Stimulated activated CD8-positive, alpha-beta memory T cell treated with anti-CD3 and anti-CD28 coated beads, Interleukin-4, amount 100 ng/mL, for 4 hours (primary cell): ENCODE measurements at regions not wholly inside any gene's neighbourhood (a gene's known extent, or its start where the extent isn't known, plus 50 kb on each side); places are given as distances from the start of the nearest gene placed in this dataset.
"Not testable (repeated sequence)": the region's sequence is repeated elsewhere in the genome, so short reads cannot be mapped to it uniquely, and the experiment has no call there.

Experiments
- DNase-seq, 2 donors: peaks; one replicate each; pipeline ENCODE4 v3.0.0-alpha.2; 2020; ENCODE audit warnings: low read depth in 2 of 2, low spot score in 1 of 2

DNA sequence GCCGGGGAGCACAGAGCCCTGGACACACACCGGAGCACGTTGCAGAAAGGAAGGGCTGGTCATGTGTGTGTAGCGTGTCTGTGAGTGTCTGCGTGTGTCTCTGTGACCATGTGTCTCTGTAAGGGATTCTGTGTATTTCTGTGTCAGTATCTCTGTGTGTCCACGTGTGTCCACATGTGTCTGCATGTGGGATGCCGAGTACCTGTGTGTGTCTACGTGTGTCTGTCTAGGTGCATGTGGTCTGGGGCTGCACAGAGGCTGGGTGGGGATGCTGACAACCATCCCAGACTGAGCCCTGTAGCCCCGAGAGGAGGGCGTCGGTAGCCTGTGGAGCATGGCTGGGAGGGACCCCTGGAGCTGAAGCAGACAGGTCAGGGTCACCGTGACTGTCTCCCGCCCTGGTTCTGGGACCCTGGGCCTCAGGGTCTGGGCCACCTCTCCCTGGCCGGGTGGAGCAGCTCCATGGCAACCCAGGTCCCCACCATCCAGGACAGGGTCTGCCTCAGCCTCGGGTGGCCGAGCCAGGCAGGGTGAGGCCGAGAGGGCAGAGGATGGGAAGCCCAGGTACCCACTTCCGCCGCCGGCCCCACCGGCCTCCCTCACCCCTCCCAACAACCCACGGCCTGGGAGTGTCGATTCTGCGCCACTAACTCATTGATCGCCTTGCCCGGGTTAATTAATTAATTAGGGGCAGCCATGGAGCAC, 122.7 kb downstream of the FAM53A start:
- no peak for DNase-seq

DNA sequence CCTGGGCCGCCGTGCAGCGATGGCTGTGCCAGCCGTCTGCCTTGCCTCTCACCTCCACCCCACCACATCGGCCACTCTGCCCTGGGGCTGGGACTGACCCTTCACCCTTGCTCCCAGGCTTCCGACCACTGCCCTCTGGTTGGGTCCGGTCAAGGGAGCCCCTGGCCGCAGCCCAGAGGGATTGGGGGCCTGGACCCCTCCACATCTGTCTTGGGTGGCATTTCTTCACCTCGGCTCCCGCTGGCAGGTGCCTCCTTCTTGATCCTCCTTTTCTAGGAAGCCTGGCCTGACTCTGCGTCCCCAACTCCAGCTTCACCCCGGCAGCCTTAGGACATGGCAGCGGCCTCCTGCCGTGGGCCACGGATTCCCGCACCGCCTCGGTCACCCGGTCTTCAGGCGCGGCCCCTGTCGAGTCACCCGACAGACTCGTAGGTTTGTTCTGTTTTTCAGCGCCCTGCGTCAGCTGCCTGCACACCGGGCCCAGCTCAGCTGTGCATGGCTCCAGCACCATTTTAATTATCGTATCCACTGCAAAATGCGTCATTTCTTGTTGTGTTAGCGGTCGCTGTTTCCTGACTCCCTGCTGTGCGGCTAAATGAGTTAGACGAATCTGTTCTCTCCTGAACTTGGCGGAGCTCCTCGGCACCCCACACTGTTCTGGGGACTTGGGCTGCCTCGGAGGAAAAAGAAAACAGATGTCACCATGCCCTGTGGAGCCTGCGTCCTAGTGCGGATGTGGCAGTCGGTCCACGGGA, 124.0 kb downstream of the FAM53A start:
- no peak for DNase-seq

DNA sequence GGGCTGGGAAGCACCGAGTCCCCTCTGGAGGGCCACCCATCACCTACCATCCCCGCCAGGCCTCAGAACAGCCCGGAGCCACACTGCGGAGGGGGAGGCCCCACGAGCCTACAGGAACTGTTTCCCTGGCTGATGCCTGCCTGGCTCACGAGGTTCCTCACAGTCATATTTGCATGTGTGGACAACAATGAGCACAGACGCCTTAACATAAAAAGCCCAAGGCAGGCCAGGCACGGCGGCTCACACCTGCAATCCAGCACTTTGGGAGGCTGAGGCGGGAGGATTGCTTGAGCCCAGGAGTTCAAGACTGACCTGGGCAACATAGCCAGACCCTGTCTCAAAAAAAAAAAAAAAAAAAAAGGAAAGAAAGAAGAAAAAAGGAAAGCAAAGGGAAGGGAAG, 125.9 kb downstream of the FAM53A start:
- no peak for DNase-seq

DNA sequence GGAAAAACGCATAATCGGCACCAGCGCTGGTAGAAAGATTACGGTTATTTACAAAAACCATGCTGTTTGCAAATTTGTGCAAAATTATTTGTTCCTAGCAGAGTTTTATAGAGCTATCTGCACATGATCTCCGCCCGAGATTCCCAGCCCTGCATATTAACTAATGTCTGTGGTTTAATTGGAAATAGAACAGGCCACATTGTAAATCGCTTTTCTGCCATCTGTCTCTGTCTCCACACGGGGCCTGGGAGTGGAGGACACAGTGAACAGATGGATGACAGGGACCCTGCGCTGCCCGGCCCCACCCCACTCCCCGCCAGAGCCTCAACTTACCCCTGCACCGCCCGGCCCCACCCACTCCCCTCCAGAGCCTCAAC, 126.9 kb downstream of the FAM53A start:
- no peak for DNase-seq

DNA sequence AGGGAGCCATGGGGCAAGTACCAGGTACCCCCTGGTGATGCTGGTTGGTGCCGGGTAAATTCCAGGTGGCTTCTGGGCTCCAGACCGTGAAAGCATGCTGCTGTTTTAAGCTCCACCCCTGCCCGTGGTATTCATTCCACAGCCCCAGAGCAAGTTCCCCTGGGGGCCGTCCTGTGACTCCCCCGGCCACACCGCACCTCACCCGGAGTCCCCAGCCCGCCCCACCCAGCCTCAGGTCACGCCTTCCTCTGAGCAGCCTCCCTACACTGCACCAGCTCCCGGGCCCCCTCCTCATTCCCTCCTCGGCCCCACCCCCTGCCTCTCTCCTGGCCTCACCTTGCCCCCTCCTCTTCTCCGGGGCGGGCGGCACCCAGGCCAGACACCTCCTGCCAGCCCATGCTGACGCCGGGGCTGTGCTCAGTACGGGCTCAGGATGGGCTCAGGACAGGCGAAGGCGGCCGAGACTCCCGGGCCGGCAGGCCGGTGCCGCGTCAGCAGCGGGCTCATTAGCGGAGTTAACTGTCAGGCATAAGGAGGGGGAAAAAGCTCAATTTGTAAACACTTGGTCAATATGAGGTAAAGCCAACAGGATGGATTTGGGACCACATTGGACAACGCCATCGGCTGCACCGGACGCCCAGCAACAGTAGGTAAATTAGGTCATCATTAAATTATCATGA, 127.4 kb downstream of the FAM53A start:
- no peak for DNase-seq

DNA sequence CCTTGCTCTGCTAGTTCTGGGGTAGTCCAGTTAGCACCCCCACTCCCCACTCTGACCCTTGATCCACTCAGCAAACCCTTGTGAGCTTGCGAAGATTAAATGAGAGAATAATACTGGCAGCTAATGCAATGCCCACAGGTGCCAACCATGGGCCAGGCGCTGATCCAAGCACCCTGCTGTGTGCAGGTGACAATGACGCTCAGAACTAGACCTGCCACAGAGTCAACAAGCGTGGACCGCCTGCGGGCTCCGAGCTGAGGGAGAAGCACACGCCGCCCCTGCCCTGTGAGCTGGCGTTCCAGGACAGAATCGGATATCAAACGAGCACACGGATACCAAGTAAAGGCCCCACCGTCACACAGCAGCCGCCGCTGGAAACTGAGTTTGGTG, 129.2 kb downstream of the FAM53A start:
- DNase-seq, result no peak

DNA sequence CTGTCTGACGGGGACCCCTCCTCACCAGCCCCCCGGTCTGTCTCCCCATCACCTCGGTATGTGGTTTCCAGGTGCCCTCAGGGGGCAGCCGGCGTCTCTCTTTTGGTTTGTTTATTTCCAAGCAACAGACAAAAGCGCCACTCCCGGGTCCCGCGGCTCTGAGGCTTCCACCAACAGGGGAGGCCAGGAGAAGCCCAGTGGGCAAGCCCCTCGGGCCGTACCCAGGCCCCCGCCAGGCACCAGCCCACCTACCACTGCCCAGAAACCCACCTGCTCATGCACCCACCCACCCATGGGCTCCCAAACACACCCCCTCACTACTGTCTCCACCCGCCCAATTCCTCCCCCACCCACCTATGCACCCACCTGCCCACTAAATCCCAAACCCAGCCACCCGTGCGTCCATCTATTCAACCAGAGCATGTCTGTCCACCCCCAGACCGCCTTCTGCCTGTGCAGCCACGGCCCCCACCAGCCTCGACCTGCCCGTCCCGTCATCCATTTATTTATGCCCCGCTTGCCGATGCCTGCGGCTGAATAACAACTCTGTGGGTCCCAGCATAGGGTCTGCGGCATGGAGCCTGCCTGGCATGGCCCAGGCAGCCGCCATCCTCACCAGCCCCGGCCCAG, 129.8 kb downstream of the FAM53A start:
- DNase-seq, result no peak

DNA sequence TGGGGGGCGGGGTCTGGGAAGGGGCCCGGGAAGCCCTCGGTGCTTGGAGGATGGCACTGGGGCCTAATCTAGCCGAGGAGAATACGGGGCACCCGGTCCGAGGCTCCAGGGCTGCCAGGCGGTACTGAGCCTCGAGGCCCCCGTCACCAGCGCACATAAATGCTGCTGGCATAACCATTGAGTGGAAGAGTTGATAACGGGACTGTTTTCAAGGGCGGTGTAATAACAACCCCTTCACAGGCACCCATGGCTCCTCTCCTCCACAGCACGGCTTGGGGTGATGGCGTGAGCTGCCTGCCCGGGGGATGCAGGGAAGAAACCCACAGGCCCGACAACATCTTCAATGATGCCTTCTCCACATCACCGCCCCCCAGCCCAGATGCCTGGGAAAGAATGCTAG, 130.7 kb downstream of the FAM53A start:
- no peak for DNase-seq

DNA sequence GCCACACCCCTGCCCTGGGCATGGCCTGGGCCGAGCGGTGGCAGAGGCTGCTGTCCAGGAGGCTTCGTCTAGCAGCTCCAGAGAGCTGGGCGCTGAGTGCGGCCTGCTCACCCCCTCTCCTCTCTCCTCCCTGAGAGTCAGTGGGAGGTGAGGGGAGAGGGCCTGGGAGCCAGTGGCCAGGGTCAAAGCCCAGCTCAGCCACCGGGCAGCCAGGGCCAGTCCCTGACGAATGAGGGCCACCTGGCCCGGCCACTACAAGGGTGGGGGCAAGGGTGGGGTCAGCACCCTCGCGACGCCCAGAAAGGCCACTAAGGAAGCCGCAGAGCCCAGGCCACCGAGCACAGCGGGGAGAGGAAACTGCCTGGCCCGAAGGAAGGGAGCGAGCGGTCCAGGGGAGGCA, 131.7 kb downstream of the FAM53A start:
- no peak for DNase-seq

DNA sequence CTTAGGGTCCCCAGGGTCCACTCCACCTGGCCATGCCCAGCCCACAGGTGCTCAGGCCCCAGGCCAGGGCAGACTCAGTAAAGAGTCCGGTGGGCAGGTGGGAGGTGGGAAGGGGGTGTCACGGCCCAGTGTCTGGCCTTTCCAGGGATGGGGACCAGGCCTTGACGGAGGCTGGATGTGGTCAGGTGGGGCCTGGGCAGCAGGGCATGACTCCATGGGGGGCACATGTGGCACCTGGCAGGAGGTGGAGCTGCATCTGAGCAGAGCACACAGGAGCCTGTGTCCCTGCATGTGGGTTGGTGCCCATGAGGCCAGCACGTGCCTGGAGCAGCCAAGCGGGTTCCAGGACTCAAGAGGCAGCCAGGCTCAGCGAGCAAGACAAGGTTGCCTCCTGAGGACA, 132.9 kb downstream of the FAM53A start:
- no peak for DNase-seq

DNA sequence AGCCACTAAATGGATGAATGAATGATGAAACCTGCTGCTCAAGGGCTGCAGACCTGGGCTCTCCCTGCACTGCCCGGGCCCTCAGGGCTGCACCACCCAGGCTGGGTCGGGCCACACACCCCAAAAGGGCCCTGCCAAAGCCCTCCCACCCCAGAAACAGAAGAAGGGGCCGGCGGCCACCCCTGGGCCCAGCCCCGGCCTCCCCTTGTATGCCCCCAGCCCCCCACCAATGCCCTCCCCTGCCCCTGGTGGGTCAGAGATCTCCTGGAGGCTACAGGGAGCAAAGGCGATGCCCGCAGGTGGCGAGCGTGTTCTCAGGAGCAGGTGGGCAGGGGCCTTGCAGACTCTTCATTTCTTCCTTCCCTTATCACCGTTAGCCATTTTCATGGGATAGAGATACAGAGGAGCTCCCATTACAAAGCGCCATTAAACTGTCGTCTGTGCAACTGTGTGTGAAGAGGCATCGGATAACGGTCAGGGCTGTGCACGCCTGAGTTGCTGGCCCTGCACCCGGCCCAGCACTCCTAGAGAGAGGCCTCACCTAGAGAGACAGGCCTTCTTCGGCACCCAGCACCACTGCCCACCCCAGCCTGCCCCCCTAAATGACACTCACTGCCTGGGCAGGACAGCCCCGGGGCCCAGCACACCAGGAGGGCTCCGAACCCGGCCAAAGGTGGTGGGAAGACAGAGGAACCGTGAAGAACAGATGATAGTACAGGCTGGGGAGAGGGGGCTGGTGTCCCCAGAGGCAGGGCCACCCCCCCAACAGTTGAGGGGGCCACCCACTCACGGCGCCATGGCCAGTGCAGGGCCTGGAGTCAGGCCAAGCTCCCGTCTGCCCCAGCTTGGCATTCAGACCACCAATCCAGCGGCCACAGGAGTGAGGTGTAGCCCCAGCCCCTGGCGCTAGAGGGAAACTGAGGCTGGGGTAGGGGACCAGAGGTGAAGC, 133.7 kb downstream of the FAM53A start:
- DNase-seq, result no peak

DNA sequence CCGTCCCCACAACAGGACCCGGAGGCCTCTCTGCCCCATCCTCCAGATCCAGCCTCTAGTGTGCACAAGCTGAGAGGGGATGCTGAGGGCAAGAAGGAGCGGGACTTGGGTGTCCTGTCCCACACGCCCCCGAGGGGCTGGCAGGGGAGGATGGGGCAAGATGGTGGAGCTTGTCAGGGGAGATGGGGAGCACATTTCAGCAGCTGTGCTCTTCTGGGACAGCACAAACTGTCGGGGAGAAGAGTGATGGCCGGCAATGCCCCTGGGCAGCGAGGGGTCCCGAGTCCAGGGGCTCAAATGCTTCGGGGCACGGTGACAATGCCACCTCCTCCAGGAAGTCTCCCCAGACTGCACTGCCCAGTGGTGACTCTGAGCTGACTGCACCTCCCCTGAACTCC, 134.5 kb downstream of the FAM53A start:
- no peak for DNase-seq

DNA sequence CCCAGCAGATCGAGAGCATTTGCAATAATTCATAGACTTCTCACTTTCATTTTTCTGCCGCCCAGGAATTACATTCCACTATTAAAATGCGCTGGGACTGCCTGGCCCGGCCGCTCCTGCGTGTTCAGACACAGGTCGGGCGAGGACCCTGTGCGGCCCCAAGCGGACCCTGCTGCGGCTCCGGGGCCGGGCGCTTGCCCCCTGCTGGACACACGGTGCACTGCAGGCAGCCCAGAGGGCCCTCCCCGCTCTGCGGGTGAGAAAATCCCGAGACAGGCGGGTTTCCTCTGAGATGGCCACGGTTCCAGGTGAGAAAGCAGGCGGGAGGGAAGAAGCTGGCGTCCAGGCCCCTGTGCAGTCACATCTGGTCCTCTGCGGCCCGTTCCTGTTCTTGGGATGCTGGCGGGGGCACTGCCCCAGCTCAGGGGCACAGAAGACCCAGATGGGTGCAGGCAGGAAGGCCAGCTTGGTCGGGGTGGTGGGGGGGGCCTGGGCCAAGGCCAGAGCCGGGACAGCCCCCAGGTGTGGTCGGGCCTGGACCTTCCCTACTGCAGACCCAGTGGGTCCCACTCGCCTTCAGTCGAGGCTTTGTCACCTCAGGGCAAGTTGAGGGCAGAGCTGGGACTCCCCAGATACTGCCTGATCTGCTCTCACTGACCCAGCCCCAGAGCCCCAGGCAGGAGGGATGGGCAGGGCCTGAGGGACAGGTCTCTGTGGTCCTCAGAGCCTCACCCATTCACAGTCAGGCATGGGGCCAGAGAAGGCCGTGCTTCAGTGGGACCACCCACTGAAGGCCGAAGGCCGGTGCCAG, 135.1 kb downstream of the FAM53A start:
- DNase-seq, result peak; percentile 18 to 25

DNA sequence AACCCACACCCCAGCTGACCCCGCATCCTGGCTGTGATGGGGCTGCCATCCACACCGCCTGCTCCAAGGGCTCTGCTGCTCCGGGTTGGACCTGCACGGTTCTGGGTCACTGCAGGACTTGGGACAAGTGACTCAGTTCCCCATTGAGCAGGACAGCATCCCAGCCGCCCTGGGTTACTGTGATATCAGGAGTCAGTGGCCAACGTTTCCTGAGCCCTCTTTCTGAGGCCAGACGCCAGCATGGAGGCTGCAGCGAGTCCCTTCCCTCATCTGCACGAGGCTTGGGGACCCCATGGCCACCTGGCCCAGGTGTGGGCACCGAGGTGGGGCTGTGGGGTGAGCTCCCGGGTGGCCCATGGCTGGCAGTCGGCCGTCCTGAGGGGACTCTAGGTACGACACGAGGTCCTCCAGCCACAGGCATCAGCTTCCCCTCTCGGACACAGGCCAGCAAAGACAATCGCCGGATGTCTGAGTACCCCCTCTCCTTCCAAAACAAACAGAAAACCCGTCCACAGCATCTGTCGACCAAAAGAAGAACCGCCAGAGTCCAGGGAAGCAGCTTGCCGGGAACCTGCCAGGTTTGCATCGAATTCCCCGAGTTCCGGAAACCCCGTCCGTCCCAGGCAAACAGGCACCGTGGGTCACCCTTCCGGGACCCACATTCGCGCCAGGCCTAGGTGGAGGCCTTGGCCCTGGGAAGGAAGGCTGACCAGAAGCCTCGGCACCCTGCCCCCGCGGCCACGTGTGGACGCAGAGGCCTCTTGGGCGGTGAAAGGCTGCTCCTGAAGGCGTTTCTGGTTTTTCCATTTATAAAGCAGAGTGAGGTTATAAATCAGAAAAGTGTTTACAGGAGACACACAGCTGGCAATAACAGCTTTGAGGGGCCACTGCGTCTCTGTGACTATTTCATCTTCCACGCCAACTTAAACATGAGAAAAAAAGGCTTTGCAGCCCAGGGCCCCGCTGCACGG, 136.0 kb downstream of the FAM53A start:
- DNase-seq, result no peak

DNA sequence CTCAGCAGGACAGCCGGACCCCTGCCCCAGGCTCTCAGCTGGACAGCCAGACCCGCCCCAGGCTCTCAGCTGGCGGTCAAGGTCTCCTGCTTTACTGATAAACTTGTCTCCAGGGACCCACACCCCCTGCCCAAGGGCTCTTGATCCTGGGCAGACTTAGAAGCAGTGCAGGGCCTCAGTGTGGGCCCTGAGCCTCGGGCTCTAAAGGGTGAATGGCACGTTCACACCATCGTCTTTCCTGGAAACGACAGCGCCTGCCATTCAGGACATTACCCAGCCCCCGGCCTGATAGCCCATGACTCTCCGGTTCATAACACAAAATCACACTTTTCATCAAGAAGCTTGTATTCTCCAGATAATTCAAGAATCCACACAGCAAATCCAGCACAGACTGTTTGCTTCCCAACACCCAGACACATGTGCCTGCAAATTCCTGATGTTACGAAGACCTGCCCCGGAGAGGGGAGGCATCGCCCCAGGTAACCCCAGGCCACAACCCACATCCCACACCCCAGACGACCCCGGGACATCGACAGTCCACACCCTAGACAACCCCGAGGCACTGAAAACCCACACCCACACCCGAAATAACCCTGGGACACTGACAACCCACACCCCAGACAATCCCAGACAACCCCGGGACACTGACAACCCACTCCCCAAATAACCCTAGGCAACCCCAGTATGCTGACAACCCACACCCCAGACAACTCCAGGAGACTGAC, 136.8 kb downstream of the FAM53A start:
- DNase-seq, result no peak

DNA sequence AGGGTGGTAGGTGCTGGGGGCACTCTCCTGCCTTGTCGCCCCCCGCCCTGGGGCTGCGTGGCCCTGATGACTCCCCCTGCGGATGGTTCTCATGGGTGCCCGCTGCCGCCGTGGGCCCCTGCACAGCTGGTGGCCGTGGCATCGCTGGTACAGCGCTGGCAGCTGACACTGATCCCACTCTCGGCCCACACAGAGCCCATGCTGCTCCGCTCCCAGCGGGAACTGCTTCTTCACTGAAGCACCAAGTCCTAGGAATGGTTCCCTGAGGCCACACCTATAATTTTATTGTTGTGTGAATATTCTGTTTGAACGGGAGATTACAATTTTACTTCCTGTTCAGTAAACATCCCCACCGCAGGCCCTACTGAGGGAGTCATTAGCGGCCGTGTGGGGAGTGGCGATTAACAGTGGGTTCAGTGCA, 138.6 kb upstream of the NKX1-1 start:
- DNase-seq, result no peak

DNA sequence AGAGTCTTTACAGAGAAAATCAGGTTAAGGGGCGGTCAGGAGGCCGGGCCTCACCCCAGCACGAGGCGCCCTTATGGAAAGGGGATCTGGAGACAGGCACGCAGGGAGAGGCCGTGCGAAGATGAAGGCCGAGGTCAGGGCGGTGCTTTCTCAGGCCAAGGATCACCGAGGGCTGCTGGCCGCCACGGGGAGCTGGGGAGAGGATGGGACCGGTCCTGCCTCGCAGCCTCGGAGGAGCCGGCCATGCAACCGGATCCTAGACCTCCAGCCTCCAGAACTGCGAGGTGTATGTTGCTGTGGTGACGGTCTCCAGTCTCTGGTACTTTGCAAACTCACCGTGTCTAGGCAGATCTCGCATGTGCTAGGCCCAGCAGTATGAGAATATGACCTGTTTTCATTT, 138.2 kb upstream of the NKX1-1 start:
- DNase-seq, result not testable (repeated sequence)

DNA sequence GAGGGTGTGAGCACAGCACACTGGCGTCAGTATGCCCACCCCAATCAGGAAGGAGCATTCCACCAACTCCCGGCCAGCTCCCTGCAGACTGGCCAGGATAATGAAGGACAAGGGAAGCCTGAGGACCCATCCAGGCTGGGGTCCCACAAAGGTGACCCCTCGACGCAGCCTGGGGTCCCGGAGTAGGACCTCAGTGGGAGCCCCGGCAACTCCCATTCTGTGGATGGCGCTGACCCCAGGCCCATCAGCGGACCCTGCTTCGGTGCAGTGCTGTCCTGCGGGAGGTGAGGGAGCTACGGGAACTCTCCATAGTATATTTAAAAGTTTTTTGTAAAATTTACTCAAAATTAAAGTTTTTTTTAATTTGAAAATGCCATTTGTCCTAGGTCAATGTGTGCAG, 137.7 kb upstream of the NKX1-1 start:
- no peak for DNase-seq
